PFSK-1 (cell line): ENCODE measurements at regions not wholly inside any gene's neighbourhood (a gene's known extent, or its start where the extent isn't known, plus 50 kb on each side); places are given as distances from the start of the nearest gene placed in this dataset.

Experiments
- FOXP2 ChIP-seq: optimal IDR thresholded peaks from 2 replicates; pipeline ENCODE3; 2011; ENCODE audit warnings: borderline replicate concordance, control low read depth, inconsistent platforms; ENCODE audit not compliant: insufficient read depth; ENCODE audit errors: extremely low read length, extremely low read depth
- POLR2AphosphoS5 ChIP-seq: IDR thresholded peaks from 2 replicates; pipeline ENCODE4 v1.6.1; 2012; ENCODE audit warnings: low read depth, mild to moderate bottlenecking, control low read depth, low read length, moderate library complexity
- SIN3A ChIP-seq: IDR thresholded peaks from 2 replicates; pipeline ENCODE4 v1.6.1; 2012; ENCODE audit warnings: mild to moderate bottlenecking, low read length, moderate library complexity, borderline replicate concordance; ENCODE audit not compliant: insufficient read depth
- TAF1 ChIP-seq: IDR thresholded peaks from 2 replicates; pipeline ENCODE4 v1.6.1; 2012; ENCODE audit warnings: low read length, control low read depth, borderline replicate concordance; ENCODE audit not compliant: insufficient read depth
- TF ChIP-seq, protein P1 (sequence below), 2 experiments: IDR thresholded peaks; 2 replicates each; pipeline versions ENCODE4 v1.6.1 to v1.8.0; 2011 to 2012; ENCODE audit warnings: low read depth in 2 of 2, low read length in 2 of 2, control low read depth in 1 of 2, inconsistent platforms in 1 of 2, mild to moderate bottlenecking in 1 of 2, moderate library complexity in 1 of 2; ENCODE audit not compliant: insufficient read depth in 1 of 2

DNA sequence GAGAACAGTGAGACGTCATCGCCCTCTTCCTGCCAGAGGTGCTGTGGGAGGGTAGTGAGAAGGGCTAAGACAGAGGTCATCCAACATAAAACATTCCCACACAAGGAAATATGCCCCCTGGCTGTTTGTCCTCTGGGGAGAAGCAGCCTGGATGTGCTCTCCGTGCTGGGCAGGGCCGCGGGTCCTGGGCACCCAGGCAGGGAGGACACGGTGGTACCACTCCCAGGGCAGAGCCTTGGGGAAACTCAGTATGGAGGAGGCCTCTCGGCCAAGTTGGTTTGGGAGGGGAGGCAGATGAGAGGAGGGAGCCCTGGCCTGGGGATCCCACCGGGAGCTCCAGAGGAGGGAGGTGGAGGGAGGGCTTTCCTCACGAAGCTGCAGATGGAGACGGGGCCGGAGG is 129.4 kb downstream of the GLRX3 start:
- TF ChIP-seq FOXP2 (no peak), TAF1 (no peak), POLR2AphosphoS5 (no peak), SIN3A (no peak)
- TF ChIP-seq, protein P1, sequence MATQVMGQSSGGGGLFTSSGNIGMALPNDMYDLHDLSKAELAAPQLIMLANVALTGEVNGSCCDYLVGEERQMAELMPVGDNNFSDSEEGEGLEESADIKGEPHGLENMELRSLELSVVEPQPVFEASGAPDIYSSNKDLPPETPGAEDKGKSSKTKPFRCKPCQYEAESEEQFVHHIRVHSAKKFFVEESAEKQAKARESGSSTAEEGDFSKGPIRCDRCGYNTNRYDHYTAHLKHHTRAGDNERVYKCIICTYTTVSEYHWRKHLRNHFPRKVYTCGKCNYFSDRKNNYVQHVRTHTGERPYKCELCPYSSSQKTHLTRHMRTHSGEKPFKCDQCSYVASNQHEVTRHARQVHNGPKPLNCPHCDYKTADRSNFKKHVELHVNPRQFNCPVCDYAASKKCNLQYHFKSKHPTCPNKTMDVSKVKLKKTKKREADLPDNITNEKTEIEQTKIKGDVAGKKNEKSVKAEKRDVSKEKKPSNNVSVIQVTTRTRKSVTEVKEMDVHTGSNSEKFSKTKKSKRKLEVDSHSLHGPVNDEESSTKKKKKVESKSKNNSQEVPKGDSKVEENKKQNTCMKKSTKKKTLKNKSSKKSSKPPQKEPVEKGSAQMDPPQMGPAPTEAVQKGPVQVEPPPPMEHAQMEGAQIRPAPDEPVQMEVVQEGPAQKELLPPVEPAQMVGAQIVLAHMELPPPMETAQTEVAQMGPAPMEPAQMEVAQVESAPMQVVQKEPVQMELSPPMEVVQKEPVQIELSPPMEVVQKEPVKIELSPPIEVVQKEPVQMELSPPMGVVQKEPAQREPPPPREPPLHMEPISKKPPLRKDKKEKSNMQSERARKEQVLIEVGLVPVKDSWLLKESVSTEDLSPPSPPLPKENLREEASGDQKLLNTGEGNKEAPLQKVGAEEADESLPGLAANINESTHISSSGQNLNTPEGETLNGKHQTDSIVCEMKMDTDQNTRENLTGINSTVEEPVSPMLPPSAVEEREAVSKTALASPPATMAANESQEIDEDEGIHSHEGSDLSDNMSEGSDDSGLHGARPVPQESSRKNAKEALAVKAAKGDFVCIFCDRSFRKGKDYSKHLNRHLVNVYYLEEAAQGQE (IDR thresholded peaks at IDR 0.05; ENCODE audit: insufficient read depth in 1 of 2, low read depth in 2 of 2, low read length in 2 of 2) = no peak

DNA sequence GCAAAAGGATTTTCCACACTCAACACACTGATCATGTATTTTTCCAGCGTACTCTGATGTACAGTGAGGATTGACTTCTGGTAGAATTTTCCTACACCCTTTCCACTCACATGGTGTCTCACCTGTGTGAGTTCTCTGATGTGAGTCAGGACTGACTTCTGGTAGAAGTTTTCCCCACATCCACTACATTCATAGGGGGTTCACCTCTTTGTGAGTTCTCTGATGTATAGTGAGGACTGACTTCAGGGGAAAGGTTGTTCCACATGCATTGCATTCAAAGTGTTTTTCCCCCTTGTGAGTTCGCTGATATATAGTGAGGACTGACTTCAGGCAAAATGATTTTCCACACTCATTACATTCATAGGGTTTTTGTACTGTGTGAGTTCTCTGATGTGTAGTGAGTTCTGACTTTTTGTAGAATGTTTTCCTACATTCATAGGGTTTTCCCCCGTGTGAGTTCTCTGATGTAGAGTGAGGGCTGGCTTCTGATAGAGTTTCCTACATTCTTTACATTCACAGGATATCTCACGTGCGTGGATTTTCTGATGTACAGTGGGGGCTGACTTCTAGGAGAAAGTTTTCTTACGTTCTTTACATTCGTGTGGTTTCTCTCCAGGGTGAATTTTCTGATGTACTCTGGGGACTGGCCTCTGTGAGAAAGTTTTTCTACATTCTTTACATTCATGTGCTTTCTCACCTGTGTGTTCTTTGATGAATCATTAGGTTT is 146.5 kb downstream of the GLRX3 start:
- TF ChIP-seq TAF1 (no peak), POLR2AphosphoS5 (no peak), SIN3A (no peak), FOXP2 (no peak)
- TF ChIP-seq, protein P1 (IDR thresholded peaks at IDR 0.05; ENCODE audit: insufficient read depth in 1 of 2, low read depth in 2 of 2, low read length in 2 of 2) = no peak

DNA sequence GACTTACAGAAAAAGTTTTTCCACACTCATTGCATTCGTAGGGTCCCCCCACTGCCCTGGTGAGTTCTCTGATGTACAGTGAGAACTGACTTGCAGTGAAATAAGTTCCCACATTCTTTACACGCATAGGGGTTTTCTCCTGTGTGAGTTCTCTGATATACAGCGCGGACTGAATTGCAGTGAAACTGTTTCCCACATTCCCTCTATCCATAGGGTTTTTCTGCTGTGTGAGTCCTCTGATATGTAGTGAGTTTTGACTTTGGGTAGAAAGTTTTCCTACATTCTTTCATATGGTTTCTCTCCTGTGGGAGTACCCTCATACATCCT is 147.0 kb downstream of the GLRX3 start:
- TF ChIP-seq, protein P1 (IDR thresholded peaks at IDR 0.05; ENCODE audit: insufficient read depth in 1 of 2, low read depth in 2 of 2, low read length in 2 of 2) = no peak
- no peak for TF ChIP-seq TAF1
- TF ChIP-seq POLR2AphosphoS5 = no peak
- no peak for TF ChIP-seq FOXP2
- TF ChIP-seq SIN3A = no peak

DNA sequence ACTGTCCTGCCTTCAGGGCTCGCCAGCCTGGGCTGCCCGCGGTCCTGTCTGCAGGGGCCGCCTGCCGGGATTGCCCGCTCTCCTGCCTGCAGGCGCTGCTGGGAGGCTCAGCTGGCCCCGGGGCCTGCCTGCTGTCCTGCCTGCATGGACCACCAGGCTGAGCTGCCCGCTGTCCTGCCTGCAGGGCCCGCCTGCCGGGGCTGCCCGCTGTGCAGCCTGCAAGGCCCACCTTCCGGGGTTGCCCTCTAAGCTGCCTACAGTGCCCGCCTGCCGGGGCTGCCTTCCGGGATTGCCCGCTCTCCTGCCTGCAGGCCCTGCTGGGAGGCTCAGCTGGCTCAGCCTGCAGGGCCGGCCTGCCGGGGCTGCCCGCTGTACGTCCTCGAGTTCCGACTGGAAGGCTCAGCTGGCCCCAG is 164.4 kb downstream of the GLRX3 start:
- no peak for TF ChIP-seq SIN3A
- TF ChIP-seq, protein P1 (IDR thresholded peaks at IDR 0.05; ENCODE audit: insufficient read depth in 1 of 2, low read depth in 2 of 2, low read length in 2 of 2) = no peak
- no peak for TF ChIP-seq POLR2AphosphoS5
- TF ChIP-seq TAF1 = no peak
- no peak for TF ChIP-seq FOXP2
